GM21529 (cell line): ENCODE measurements at regions not wholly inside any gene's neighbourhood (a gene's known extent, or its start where the extent isn't known, plus 50 kb on each side); places are given as distances from the start of the nearest gene placed in this dataset.
A peak's percentile ranks its signal among the peaks of the same experiment; 100 is the strongest.
"Not testable (repeated sequence)": the region's sequence is repeated elsewhere in the genome, so short reads cannot be mapped to it uniquely, and the experiment has no call there.

Experiments
- ATAC-seq: cut with Tn5 transposase; IDR thresholded peaks from one replicate; pipeline ENCODE4 v1.9.1; 2021; ENCODE audit not compliant: unreplicated experiment

DNA sequence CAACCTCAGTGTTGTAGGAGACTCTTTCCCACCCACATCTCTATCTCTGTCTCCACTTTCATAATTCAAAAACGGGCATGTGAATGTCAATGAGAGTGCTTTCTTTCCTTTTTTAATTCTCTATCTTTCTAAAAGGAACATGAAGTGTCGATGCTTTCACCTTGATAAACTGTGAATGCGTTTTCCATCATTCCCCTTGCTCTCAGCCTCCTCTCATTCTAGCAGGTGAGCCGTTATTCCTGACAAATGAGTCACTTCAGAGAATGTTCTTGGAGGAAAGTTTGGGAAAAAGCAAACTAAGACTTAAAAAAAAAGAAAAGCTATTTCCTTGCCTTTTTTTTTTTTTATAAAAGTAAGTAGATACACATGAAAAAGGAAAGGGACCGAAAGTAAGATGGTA, 226.0 kb upstream of the C1orf87 start:
- ATAC-seq, result no peak

DNA sequence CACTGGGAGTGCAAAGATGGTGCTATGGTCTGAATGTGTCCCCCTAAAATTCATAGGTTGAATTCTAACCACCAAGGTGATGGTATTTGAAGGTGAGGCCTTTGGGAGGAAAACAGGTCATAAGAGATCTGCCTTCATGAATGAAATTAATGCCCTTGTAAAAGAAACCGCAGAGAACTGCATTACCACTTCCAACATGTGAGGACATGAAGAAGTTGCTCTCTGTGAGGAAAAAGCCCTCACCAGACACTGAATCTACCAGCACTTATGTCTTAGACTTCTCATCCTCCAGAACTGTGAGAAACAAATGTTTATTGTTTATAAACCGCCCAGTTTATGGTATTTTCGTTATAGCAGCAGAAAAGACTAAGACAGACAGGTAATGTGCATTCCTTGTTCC, 224.7 kb upstream of the C1orf87 start:
- ATAC-seq, result no peak

DNA sequence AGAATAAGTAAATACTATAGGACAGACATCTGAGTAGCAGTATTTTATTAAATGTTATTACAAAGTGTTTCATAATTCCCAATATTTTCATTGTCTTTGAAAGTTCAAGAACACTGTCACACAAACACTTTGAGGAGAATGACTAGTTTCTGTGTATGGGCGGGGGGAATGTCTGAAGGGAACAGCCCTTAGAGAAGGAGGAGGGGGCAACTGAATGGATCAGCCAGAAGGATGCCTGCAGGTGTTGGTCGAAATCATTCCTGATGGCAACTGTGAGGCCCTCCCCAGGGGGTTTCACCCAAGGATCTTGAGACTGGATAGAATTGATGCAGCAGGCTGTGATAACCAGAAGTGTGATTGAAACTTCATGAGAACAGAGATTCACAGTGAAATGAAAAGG, 223.2 kb upstream of the C1orf87 start:
- ATAC-seq, result no peak

- no peak for ATAC-seq
Observed at GRCh38 chr1:60292140-60292539, 218.6 kb upstream of the C1orf87 start.

DNA sequence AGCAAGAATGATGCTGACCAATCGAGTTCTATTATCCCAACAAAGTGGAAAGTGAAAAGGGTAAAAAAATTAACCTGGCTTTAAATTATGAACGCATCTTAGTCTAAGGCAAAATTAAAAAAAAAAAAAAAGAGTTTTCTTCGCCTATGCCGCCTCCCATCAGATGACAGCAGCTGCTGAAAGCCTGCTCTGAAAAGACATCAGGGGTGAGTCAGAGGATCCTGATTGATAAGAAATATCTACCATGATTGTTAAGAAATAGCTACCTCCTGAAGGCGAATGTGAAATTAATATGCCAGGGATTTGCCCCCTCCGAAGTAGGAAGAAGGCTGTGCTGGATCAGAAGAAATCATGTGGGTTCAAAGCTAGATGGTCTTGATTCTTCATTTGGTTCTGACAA, 216.8 kb upstream of the C1orf87 start:
- ATAC-seq, result no peak

DNA sequence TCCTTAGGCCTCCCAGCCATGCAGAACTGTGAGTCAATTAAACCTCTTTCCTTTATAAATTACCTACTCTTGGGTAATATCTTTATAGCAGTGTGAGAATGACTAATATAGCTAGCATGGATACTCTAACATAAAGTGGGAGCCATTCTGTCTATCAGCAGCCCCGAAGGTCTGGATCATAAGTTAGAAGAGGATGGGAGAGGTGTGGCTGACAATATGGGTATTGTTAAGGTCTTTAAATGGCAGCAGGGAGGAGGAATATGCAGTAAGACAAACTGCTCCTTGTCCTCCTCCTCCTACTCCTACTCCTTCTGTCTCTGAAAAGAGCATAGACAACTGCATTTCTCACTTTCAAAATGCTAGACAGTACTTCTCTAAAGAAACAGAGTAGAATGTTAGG, 214.0 kb upstream of the C1orf87 start:
- no peak for ATAC-seq

GRCh38 chr1:60283690-60284089, 210.1 kb upstream of the C1orf87 start:
- no peak for ATAC-seq

DNA sequence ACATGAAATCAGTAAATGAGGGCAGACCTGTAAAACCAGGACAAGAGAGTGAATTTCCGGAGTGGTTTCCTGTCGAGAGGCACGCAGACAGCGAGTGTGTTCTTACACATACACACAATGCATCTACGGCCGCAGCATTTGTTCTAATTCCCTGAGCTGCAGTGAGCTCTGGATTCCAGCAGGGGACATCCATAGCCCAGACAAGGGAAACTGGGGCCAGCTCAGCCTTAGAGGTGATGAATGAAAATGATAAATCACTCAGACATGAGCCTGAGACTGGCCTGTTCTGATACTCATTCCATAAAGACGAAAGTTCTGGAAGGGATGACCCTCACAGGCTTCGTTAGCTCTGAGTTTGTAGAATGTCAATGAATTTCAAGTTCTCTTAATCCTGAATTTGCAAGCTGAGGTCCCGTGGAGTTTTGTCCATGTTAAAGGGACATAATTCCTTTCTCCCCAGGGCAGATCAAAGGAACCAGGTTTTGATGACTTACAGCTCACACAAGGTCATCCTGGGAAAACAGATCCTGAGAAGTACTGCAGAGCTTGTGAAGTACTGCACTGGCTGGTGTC, 207.9 kb upstream of the C1orf87 start:
- ATAC-seq, result peak; percentile 94

GRCh38 chr1:60280819-60281218, 207.2 kb upstream of the C1orf87 start:
- ATAC-seq, result no peak

DNA sequence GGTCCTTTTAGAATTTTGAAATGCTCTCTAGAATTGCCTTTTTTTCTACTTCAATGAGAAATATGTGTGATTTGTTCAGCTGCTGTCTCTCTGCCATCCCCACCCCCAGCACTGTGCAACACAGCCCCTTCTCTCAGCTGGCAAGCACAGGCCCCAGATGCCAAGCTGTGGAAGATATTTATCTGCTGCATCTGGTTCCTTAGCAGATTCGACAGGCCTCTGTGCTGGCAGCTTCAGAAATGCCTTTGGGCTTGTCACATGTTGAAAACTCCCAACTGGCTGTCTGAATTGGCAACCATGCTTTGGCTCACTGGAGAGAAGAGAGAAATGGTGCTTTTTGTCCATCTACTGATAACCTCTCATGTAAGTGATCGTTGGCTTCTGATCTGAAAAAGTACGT, 206.7 kb upstream of the C1orf87 start:
- no peak for ATAC-seq

GRCh38 chr1:60279798-60280197, 206.2 kb upstream of the C1orf87 start:
- no peak for ATAC-seq

DNA sequence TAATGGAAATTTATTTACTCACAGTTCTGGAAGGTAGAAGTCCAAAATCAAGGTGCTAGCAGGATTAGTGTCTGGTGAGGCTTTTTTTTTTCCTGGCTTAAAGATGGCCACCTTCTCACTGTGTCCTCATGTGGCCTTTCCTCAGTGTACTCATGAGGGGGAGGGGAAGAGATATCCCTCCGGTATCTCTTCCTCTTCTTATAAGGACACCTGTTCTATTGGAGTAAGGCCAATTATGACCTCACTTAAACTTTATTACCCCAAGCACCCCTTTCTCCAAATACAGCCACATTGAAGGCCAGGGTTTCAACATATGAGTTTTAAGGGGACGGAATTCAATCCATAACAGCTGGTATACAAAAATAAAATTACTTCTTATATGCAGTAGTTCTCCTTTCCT, 203.7 kb upstream of the C1orf87 start:
- ATAC-seq, result no peak

GRCh38 chr1:60274422-60275290, 201.1 kb upstream of the C1orf87 start:
- ATAC-seq, result no peak

GRCh38 chr1:60273185-60273584, 199.6 kb upstream of the C1orf87 start:
- ATAC-seq, result no peak

DNA sequence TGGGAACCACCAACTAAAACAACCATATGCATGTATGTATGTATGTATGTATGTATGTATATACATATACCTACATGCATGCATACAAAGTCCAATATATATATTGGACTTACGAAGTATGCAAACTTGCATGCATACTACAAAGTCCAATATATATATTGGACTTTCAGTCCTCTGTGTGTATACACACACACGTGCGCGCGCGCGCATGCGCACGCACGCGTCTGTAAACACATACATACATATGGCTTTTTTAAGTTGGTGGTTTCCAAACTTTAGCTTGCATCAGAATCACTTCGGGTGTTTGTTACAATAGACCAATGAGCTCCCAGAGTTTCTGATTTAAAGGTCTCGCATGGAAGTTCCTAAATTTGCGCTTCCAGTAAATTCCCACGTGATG, 197.5 kb upstream of the C1orf87 start:
- no peak for ATAC-seq

DNA sequence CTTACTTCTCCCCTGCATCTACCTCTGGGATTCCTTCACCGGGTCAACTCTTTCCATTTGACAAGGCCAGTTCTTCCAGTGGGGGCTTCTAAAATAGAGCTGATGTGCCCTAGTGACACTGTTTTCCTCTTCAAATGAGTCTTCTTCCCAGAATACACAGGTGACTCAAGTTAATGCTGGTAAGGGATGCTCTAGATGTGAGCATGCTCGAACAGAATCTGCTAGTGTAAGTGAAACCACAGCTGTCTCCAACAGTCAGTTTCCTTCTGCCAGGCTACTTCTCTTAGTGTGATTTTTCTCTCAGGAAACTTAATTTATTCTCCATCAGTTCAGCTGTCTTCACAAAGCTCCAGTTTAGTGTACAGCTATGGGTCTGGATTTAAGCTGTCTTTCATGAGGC, 194.9 kb upstream of the C1orf87 start:
- no peak for ATAC-seq

GRCh38 chr1:60265560-60266535, 192.3 kb upstream of the C1orf87 start:
- ATAC-seq, result no peak

DNA sequence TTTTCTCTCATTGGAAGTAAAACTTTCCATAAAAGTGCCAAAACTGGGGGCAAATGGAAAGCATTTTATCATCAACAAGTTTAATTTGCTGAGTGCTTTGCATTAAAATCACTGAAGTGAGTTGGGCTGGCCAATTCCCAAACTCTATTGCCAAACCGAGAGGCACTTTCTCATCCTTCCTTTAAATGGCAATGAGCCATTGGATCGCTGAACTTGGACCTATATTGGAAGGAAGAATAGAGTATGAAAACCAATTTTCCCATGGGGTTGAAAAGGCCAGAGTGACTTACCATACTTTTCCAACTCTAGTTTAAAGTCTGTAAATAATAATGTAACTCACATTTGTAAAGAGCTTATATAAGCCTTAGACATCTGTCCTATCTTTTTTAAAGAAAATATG, 189.1 kb upstream of the C1orf87 start:
- ATAC-seq, result no peak

DNA sequence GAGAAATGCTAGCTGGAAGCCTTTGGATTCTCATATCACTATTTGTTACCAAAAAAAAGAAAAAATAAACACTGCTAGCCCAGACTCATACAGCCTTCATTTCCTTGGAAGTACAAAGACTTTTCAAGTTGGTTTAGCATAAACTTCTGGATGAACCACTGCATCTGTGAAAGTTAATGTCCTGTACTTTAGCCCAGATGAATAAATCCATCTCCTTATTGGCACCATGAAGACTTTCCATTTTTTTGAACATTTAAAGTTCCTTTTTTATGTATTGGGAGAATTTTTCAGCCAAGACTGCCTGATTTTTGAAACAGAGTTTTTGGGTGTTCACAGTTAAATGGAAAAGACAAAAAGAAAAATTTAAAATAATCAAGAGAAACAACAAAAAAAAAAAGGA, 184.0 kb upstream of the C1orf87 start:
- no peak for ATAC-seq

DNA sequence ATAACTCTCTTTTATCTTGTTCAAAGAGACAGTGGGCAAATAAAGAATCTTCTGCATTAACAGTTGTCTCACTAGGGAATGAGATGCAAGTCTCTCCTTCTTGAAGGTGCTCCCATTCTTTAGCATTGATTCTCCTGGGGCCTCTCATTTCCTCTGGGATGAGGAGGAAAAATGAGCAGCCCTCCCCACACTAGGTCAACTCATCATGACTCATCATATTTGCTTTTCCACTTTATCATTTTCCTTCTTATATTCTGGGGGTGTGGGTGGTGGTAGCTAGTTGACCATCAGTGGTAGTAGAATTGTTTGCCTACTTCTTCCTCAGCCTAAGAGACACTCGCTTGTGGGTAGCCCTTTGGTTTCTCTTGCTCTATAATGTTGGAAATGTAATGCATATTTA, 182.0 kb upstream of the C1orf87 start:
- ATAC-seq, result no peak

DNA sequence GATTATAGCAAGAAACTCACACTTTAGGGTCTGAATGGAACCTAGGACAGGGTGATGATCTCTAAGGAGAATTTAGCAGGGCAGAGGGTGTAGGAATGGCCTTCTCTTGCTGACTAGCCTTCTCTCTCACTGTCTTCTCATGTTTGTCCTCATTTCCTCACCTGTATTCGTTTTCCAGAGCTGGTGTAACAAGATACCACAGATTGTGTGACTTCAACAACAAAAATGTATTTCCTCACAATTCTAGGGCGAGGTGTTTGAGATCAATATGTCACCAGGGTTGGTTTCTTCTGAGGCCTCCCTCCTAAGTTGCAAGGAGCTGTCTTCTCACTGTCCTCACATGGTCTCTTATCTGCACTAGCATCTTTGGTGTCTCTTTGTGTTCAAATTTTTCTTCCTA, 177.9 kb upstream of the C1orf87 start:
- ATAC-seq, result no peak

DNA sequence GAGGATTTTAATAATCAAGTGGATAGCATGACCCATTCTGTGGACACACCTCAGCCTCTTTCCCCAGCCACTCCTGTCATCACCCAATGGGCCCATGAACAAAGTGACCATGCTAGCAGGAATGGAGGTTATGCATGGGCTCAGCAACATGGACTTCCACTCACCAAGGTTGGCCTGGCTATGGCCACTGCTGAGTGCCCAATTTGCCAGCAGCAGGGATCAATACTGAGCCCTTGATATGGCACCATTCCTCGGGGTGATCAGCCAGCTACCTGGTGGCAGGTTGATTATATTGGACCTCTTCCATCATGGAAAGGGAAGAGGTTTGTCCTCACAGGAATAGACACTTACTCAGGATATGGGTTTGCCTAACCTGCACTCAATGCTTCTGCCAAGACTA, 173.9 kb upstream of the C1orf87 start:
- ATAC-seq, result not testable (repeated sequence)
